ENCODE measurements at regions not wholly inside any gene's neighbourhood (a gene's known extent, or its start where the extent isn't known, plus 50 kb on each side); places are given as distances from the start of the nearest gene placed in this dataset.

DNA sequence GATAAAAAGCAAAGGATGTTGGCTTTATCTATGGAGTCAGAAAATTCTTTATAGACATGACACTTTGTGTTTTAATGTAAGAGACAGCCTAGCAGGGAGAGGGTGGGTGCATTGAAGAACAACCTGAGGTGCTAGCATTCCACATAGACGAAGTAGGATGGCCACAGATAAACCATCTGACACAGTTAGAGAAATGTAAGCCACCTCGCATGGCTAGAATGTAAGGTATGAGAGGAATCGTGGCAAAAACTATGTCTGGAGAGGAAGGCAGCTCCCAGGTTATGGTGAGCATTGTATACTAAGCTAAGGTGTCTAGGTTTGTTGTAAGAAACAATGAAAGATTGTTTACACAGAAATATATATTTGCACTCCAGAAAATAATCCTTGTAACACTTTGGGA is 194.0 kb upstream of the SLITRK3 start:
- DNase-seq: no peak
- intact Hi-C loops (cut with DNase I): no loop called here

DNA sequence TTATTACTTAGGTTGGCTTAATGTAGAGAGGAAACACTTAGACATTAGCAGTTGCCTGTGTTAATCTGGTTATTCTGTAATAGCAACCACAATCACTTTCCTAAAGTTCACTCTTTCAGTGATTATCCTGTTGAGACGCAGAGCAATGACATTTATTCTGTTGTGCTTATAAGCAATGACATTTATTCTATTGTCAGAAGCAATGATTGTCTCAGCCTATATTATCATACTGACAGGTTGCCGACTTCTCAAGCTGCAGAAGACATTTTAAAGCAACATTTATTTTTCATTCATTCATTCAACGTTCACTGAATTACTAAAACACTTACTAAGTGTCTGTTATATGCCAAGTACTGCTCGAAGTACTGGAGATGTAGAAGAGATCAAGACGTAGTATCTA is 193.5 kb upstream of the SLITRK3 start:
- Histone ChIP-seq H3K4me1 (ENCODE audit: control insufficient read depth, insufficient read depth, low read length) (no peaks in the 10 kb centered on the region), H3K27ac (ENCODE audit: low read length) (no peak overlapping the region), H3K9me3 (ENCODE audit: control insufficient read depth, low read length) (no peaks in the 10 kb centered on the region), H3K4me3 (ENCODE audit: low read length) (no peak overlapping the region), H3K27me3 (ENCODE audit: control insufficient read depth, insufficient read depth) (no peaks in the 10 kb centered on the region)
- ATAC-seq (no peak), DNase-seq (no peak)
- intact Hi-C loops (cut with DNase I): no loop called here
- WGBS: 65% methylated on average over 5 of the region's 5 CpGs

More for the DNA sequence above, 194.0 kb upstream of the SLITRK3 start:
- WGBS: 61% methylated on average over 3 of the region's 3 CpGs
- H3K4me1 ChIP-seq (ENCODE audit: control insufficient read depth, insufficient read depth, low read length): no peaks in the 10 kb centered on the region
- no peak overlapping the region for H3K27ac ChIP-seq (ENCODE audit: low read length)
- H3K9me3 ChIP-seq (ENCODE audit: control insufficient read depth, low read length): no peaks in the 10 kb centered on the region
- no peak for ATAC-seq
- no peaks in the 10 kb centered on the region for H3K27me3 ChIP-seq (ENCODE audit: control insufficient read depth, insufficient read depth)
- no peak overlapping the region for H3K4me3 ChIP-seq (ENCODE audit: low read length)

DNA sequence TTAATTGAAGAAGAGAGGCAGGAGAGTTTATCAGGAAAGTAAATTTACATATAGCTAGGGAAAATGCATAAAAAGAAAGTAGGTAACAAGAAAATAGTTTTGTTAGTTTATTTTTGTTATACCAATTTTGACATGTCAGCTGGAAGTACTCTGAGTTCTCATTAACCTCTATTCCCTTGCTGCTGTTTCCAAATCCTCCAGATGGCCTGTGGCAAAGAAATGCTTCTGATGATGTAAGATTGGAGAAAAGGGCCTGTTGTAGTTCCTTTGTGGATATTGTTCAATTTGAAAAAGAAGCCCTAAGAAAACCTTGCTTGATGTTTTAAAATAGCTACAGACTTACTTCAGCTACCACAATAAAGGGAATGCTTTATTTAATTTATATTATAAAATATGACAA is 192.9 kb upstream of the SLITRK3 start:
- no peak overlapping the region for H3K27ac ChIP-seq (ENCODE audit: low read length)
- H3K4me1 ChIP-seq (ENCODE audit: control insufficient read depth, insufficient read depth, low read length): no peaks in the 10 kb centered on the region
- intact Hi-C loops (cut with DNase I): no loop called here
- DNase-seq: no peak
- ATAC-seq: peak in 1 of 2 donors; percentile 41
- no peaks in the 10 kb centered on the region for H3K27me3 ChIP-seq (ENCODE audit: control insufficient read depth, insufficient read depth)
- no peak overlapping the region for H3K4me3 ChIP-seq (ENCODE audit: low read length)
- no peaks in the 10 kb centered on the region for H3K9me3 ChIP-seq (ENCODE audit: control insufficient read depth, low read length)

GRCh38 chr3:165383381-165383780 is 187.2 kb upstream of the SLITRK3 start:
- Histone ChIP-seq H3K27me3 (ENCODE audit: control insufficient read depth, insufficient read depth) (no peaks in the 10 kb centered on the region), H3K9me3 (ENCODE audit: control insufficient read depth, low read length) (no peaks in the 10 kb centered on the region), H3K4me1 (ENCODE audit: control insufficient read depth, insufficient read depth, low read length) (no peaks in the 10 kb centered on the region), H3K27ac (ENCODE audit: low read length) (no peak overlapping the region), H3K4me3 (ENCODE audit: low read length) (no peak overlapping the region)
- ATAC-seq: no peak
- no peak for DNase-seq
- intact Hi-C loops (cut with DNase I): no loop called here
- WGBS: 81% methylated on average over 3 of the region's 3 CpGs

DNA sequence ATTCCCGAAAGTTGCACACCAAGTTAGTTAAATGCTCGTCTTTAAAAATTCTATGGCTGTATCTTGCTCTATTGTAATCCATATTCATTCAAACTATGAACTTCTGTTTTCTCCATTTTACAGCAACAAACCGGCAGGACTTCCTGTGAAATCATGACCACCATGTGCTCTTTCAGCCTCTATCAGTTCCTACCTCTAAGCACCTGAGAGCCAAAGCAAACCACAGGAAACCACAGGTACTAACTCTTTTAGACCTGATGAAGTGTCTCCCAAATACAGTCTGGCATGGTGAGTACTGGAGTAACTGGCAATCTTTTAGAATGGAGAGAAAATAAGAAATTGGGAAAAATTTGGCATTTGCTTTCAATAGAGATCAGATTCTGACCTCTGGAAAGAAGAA is 186.5 kb upstream of the SLITRK3 start:
- H3K4me1 ChIP-seq (ENCODE audit: control insufficient read depth, insufficient read depth, low read length): no peaks in the 10 kb centered on the region
- H3K9me3 ChIP-seq (ENCODE audit: control insufficient read depth, low read length): no peaks in the 10 kb centered on the region
- ATAC-seq (no peak), DNase-seq (no peak)
- H3K27ac ChIP-seq (ENCODE audit: low read length): no peak overlapping the region
- H3K27me3 ChIP-seq (ENCODE audit: control insufficient read depth, insufficient read depth): no peaks in the 10 kb centered on the region
- intact Hi-C loops (cut with DNase I): no loop called here
- 80% methylated on average over 3 of the region's 3 CpGs for WGBS
- no peak overlapping the region for H3K4me3 ChIP-seq (ENCODE audit: low read length)

- no peak overlapping the region for H3K27ac ChIP-seq (ENCODE audit: low read length)
- ATAC-seq (no peak), DNase-seq (no peak)
- H3K9me3 ChIP-seq (ENCODE audit: control insufficient read depth, low read length): no peaks in the 10 kb centered on the region
- H3K4me1 ChIP-seq (ENCODE audit: control insufficient read depth, insufficient read depth, low read length): no peaks in the 10 kb centered on the region
- no peak overlapping the region for H3K4me3 ChIP-seq (ENCODE audit: low read length)
- WGBS: 43% methylated on average over 2 of the region's 2 CpGs
- H3K27me3 ChIP-seq (ENCODE audit: control insufficient read depth, insufficient read depth): no peaks in the 10 kb centered on the region
- intact Hi-C loops (cut with DNase I): no loop called here
These were observed 182.6 kb upstream of the SLITRK3 start for GRCh38 chr3:165378761-165379160.

GRCh38 chr3:165359005-165359404 is 162.8 kb upstream of the SLITRK3 start:
- Histone ChIP-seq H3K27me3 (ENCODE audit: control insufficient read depth, insufficient read depth) (no peaks in the 10 kb centered on the region), H3K4me3 (ENCODE audit: low read length) (no peak overlapping the region), H3K27ac (ENCODE audit: low read length) (no peak overlapping the region), H3K9me3 (ENCODE audit: control insufficient read depth, low read length) (no peaks in the 10 kb centered on the region), H3K4me1 (ENCODE audit: control insufficient read depth, insufficient read depth, low read length) (no peaks in the 10 kb centered on the region)
- intact Hi-C loops (cut with DNase I): no loop called here
- DNase-seq (no peak), ATAC-seq (no peak)
- 51% methylated on average over 3 of the region's 3 CpGs for WGBS

DNA sequence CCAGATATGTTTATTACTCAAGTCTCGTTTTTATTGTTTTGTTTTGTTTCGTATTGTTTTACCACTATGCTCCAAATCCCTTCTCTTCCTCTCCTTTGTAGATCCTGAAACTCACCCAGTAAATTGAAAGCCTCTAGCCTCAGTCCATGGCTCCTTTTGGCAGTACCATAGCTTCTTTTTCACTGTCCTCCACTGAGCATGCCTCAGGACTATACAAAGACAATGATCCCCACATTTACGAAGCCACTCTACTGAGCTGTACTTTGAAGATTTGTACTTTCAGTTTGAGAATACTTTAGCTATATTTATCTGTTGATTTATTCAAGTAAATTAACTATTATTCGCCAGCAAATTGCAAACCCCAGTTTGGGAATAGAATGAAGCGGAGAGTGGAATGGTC is 159.1 kb upstream of the SLITRK3 start:
- Histone ChIP-seq H3K9me3 (ENCODE audit: control insufficient read depth, low read length) (no peaks in the 10 kb centered on the region), H3K4me1 (ENCODE audit: control insufficient read depth, insufficient read depth, low read length) (no peaks in the 10 kb centered on the region), H3K4me3 (ENCODE audit: low read length) (no peak overlapping the region), H3K27me3 (ENCODE audit: control insufficient read depth, insufficient read depth) (no peaks in the 10 kb centered on the region), H3K27ac (ENCODE audit: low read length) (no peak overlapping the region)
- 88% methylated on average over 5 of the region's 5 CpGs for WGBS
- no peak for DNase-seq
- intact Hi-C loops (cut with DNase I): no loop called here
- no peak for ATAC-seq

DNA sequence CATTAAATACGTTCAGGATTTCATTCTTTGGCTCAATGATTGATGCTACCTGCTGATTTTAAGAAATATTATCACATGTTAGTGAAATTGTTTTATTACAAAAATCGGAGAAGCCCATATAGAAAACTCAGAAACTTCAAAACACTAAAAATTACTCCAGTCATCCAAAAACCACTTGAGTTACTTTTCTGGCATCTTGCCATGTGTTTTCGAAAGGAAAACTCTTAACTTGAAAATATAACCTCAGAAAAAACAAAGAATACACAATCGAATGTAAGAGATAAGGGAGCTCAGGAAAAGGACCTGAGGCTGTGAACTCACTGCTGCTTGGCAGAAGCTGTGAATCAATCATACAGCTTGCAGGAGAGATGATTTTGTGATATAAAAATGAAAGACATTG is 151.3 kb upstream of the SLITRK3 start:
- H3K27me3 ChIP-seq (ENCODE audit: control insufficient read depth, insufficient read depth): no peaks in the 10 kb centered on the region
- DNase-seq: no peak
- intact Hi-C loops (cut with DNase I): no loop called here
- no peak overlapping the region for H3K27ac ChIP-seq (ENCODE audit: low read length)
- WGBS: 54% methylated on average over 4 of the region's 4 CpGs
- no peak for ATAC-seq
- no peak overlapping the region for H3K4me3 ChIP-seq (ENCODE audit: low read length)
- no peaks in the 10 kb centered on the region for H3K4me1 ChIP-seq (ENCODE audit: control insufficient read depth, insufficient read depth, low read length)
- H3K9me3 ChIP-seq (ENCODE audit: control insufficient read depth, low read length): no peaks in the 10 kb centered on the region

DNA sequence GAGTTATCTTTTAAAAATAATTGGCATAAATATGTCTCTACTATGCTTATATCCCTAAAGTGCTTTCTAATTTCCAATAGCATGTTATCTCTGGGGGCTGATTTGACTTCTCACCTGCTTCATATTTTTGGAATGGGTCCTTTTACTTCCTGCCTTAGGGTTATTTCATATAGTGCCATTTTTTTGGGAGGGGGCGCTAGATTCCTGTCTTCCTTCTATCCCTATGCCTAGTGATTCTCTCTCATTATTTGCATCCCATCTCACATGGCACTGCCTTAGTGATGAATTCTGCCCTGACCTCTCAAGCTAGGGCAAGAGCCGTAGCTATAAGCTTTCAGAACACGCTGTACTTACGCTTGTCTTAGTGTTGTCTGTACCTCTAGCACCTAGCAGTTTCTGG is 150.3 kb upstream of the SLITRK3 start:
- ATAC-seq: no peak
- DNase-seq: no peak
- no peak overlapping the region for H3K4me3 ChIP-seq (ENCODE audit: low read length)
- H3K9me3 ChIP-seq (ENCODE audit: control insufficient read depth, low read length): no peaks in the 10 kb centered on the region
- intact Hi-C loops (cut with DNase I): no loop called here
- no peak overlapping the region for H3K27ac ChIP-seq (ENCODE audit: low read length)
- no peaks in the 10 kb centered on the region for H3K27me3 ChIP-seq (ENCODE audit: control insufficient read depth, insufficient read depth)
- WGBS: 81% methylated on average over 4 of the region's 4 CpGs
- H3K4me1 ChIP-seq (ENCODE audit: control insufficient read depth, insufficient read depth, low read length): no peaks in the 10 kb centered on the region

DNA sequence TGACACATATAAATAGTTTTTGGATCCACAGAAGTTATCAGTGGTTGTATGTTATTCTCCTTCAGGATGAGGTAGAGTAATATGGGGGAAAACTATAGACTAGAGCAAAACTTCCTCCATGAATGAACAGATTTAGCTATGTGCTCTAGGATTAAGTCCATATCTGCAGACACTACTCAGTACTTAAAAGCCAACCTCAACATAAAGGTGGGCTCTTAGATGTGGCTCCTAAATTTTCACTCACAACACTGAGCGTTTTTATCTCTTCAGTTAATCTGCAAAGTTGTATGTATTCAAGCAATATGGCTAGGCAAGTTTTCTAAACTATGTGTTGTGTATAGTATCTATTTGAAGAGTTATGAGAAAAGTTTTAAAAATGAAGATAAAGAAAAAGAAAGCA is 147.0 kb upstream of the SLITRK3 start:
- WGBS: 91% methylated on average over 1 of the region's 1 CpG
- H3K27ac ChIP-seq (ENCODE audit: low read length): no peak overlapping the region
- H3K27me3 ChIP-seq (ENCODE audit: control insufficient read depth, insufficient read depth): no peaks in the 10 kb centered on the region
- H3K9me3 ChIP-seq (ENCODE audit: control insufficient read depth, low read length): no peaks in the 10 kb centered on the region
- intact Hi-C loops (cut with DNase I): no loop called here
- H3K4me1 ChIP-seq (ENCODE audit: control insufficient read depth, insufficient read depth, low read length): no peaks in the 10 kb centered on the region
- DNase-seq (no peak), ATAC-seq (no peak)
- no peak overlapping the region for H3K4me3 ChIP-seq (ENCODE audit: low read length)

DNA sequence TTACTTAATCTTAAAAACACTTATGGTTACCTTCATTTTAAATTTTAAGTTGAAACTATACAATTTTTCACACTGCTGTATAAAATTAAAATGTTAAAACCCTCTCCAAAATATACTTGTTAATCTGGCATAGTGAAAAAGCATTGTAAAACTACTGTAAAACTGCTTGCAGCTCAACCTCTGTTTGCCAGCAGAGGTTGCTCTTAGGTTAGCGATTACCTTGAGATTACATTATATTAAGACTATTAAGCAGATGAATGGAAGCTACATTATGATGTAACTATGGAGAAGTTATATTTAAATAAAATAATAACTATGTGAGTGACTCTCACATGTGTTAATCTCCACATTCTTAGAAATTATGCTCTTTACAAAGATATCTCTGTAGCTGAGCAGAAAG is 143.6 kb upstream of the SLITRK3 start:
- no peak for DNase-seq
- Histone ChIP-seq H3K27me3 (ENCODE audit: control insufficient read depth, insufficient read depth) (no peaks in the 10 kb centered on the region), H3K27ac (ENCODE audit: low read length) (no peak overlapping the region), H3K9me3 (ENCODE audit: control insufficient read depth, low read length) (no peaks in the 10 kb centered on the region), H3K4me3 (ENCODE audit: low read length) (no peak overlapping the region), H3K4me1 (ENCODE audit: control insufficient read depth, insufficient read depth, low read length) (no peaks in the 10 kb centered on the region)
- no peak for ATAC-seq
- WGBS: 64% methylated on average over 1 of the region's 1 CpG
- intact Hi-C loops (cut with DNase I): no loop called here
